Midbrain (tissue), 1 donor: ENCODE measurements at regions not wholly inside any gene's neighbourhood (a gene's known extent, or its start where the extent isn't known, plus 50 kb on each side); places are given as distances from the start of the nearest gene placed in this dataset.
"Not testable (repeated sequence)": the region's sequence is repeated elsewhere in the genome, so short reads cannot be mapped to it uniquely, and the experiment has no call there.

Experiments used
- DNase-seq: peaks from one replicate; lab custom pipeline; 2025; lab: John Stamatoyannopoulos, UW

GRCh38 chr9:30010691-30011090 lies 2373.8 kb upstream of the ACO1 start:
- no peak for DNase-seq

GRCh38 chr9:30012622-30013021 lies 2371.8 kb upstream of the ACO1 start:
- no peak for DNase-seq

DNA sequence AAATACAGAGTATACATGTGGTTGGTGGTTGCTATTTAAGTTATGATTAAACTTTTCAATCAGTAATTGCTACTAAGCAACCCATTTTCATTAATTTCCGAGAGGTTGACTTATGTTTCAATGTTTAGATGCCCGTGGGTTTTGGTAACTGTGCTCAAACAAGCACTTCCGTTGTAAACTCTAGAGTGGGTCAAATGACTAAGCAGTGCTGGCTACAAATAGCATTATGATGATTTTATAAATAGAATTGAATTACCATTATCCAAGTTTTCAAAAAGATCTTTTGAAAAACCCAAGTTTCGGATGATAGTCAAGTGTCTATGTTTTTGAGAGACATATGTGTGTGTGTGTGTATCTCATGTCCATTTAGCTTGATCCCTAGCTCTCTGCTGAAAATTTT lies 2369.4 kb upstream of the ACO1 start:
- DNase-seq = no peak

GRCh38 chr9:30020161-30020560 lies 2364.3 kb upstream of the ACO1 start:
- DNase-seq = no peak

DNA sequence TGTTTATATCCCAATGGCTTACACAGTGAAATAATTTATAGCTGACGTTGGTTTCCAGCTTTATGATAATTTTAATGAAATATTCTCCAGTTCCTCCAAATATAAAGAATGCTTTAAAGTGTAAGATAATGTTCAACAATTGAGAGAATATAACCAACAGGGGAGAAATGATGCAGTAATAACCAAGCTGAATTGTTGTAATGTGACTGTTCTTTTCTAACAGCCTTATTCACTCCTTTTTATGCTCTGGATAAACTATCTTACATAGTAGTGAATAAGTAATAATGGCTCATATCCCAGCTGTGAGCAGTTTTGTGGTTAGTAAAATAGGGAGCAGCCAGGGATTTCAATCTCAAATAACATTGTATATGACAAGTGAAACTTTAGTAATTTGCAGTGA lies 2348.7 kb upstream of the ACO1 start:
- no peak for DNase-seq

GRCh38 chr9:30036558-30036957 lies 2347.9 kb upstream of the ACO1 start:
- DNase-seq = no peak

DNA sequence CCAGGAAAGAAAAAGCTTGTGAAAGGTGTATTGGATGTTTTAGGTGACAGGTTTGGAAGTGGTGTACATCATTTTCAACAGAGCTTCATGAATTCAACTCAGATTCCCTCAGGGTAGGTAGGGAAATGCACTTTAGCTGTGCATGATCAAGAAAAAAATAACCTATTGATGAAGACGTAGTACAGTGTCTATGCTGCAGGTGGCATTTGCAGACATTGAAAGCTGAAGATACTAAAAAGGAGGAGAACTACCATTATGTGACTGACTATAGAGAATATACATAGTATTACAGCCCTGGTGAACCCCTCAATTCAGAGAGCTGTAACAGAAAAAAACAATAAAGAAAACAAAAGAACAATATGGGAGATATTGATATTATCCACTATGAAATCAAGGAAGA lies 2344.7 kb upstream of the ACO1 start:
- DNase-seq = no peak

DNA sequence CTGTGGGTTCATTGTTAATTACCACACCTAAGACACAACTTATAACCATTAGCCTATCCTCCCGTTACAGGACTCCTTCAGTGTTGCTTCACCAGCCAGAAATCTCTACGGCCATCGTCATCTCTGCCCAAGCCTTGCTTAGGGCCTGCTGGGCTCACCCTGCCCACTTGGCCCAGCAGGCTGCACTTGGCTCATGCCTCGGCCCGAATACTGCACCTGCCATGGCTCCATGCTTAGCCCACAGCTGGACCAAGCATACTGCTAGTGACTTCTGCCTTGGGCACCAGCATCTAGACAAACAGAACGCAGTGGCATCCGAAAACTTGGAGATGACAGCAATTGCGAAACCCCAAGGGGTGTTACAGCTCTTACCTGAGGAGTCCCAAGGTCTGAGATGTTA lies 2336.0 kb upstream of the ACO1 start:
- no peak for DNase-seq

- DNase-seq = no peak
Observed at GRCh38 chr9:30058463-30058862, 2326.0 kb upstream of the ACO1 start.

GRCh38 chr9:30060976-30061375 lies 2323.5 kb upstream of the ACO1 start:
- DNase-seq = no peak

GRCh38 chr9:30065888-30066287 lies 2318.6 kb upstream of the ACO1 start:
- DNase-seq = no peak

DNA sequence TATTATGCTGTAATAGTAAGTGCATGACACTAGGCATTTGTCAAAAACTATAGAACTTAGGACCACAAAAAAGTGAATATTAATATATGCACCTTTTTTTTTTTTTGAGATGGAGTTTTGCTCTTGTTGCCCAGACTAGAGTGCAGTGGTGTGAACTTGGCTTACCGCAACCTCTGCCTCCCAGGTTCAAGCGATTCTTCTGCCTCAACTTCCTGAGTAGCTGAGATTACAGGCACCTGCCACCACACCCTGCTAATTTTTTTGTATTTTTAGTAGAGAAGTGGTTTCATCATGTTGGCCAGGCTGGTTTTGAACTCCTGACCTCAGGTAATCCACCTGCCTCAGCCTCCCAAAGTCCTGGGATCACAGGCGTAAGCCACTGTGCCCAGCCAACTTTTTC lies 2315.2 kb upstream of the ACO1 start:
- not testable (repeated sequence) for DNase-seq

DNA sequence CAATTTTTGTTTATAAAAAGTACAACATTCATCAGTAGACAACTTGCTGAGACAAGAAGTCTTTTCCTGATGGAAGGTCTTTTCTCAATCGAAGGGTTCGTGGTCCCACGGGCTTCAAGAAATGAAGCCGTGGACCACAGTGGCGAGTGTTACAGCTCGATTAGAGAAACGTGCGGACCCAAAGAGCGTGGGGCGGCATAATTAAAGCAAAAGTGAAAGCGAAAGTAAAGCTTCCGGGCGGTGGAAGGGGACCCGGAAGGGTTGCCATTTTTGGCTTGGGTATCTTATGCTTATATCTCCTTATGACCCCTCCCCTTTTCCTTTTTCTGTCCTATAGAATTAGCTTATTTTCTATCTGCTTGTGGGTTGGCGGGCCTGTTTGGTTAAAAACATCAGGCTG lies 2309.4 kb upstream of the ACO1 start:
- no peak for DNase-seq

GRCh38 chr9:30075451-30076199 lies 2308.8 kb upstream of the ACO1 start:
- DNase-seq = no peak

GRCh38 chr9:30078195-30078594 lies 2306.2 kb upstream of the ACO1 start:
- no peak for DNase-seq

GRCh38 chr9:30089428-30089827 lies 2295.0 kb upstream of the ACO1 start:
- DNase-seq = no peak

GRCh38 chr9:30103647-30104394 lies 2280.6 kb upstream of the ACO1 start:
- no peak for DNase-seq

DNA sequence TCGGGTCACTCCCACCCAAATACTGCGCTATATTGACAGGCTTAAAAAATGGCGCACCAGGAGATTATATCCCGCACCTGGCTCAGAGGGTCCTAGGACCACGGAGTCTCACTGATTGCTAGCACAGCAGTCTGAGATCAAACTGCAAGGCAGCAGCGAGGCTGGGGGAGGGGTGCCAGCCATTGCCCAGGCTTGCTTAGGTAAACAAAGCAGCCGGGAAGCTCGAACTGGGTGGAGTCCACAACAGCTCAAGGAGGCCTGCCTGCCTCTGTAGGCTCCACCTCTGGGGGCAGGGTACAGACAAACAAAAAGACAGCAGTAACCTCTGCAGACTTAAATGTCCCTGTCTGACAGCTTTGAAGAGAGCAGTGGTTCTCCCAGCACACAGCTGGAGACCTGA lies 2277.3 kb upstream of the ACO1 start:
- DNase-seq = not testable (repeated sequence)

DNA sequence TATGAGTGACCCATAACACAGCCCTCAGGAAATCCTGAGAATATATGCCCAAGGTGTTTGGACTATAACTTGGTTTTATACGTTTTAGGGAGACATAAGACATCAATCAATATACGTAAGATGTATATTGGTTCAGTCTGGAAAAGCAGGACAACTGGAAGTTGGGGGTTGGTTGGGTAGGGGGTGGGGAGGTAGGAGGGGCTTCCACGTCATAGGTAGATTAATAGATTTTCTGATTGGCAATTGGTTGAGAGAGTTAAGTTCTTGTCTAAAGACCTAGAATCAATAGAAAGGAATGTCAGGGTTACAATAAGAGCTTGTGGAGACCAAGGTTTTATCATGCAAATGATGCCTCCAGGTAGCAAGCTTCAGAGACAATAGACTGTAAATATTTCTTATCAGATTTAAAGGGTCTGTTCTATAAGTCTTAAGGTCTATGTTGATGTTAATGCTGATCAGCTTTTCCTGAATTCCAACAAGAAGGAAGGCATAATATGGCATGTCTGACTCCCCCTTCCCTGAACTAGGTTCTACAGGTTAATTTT lies 2267.7 kb upstream of the ACO1 start:
- DNase-seq = no peak

GRCh38 chr9:30120666-30121065 lies 2263.8 kb upstream of the ACO1 start:
- DNase-seq = no peak

GRCh38 chr9:30121611-30122010 lies 2262.8 kb upstream of the ACO1 start:
- DNase-seq = no peak

DNA sequence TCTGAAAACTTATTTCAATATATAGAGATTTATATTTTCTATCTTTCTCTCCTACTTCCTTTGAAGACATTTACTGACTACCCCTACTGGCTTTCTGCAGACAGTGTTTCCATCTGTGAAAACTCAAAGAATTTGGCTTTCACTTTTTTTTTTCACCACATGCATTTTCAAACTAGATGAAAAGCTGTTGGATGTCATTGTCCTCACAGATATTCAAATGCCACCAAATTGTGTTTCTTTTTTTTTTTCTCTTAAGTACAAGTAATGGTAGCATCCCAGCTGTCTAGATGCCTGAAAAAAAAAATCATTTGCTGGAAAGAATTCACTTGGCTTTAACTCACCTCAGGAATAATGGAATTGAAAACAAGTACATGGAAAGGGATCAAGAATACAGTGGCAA lies 2258.6 kb upstream of the ACO1 start:
- no peak for DNase-seq

- DNase-seq = no peak
Observed at GRCh38 chr9:30127371-30127770, 2257.1 kb upstream of the ACO1 start.
